Fibroblast of the aortic adventitia (primary cell): ENCODE measurements at regions not wholly inside any gene's neighbourhood (a gene's known extent, or its start where the extent isn't known, plus 50 kb on each side); places are given as distances from the start of the nearest gene placed in this dataset.

Source experiments
- DNase-seq: peaks from one replicate; pipeline ENCODE4 v3.0.0-alpha.2; 2010; ENCODE audit warnings: low read depth
- H3K4me3 ChIP-seq: 2 replicates; pipeline ENCODE4 v1.5.1; 2011; ENCODE audit warnings: low read depth, mild to moderate bottlenecking, control low read depth, low read length, moderate library complexity
- CTCF ChIP-seq: IDR thresholded peaks from 2 replicates; pipeline ENCODE4 v1.5.1; 2011; ENCODE audit warnings: mild to moderate bottlenecking, low read length, control low read depth, inconsistent platforms; ENCODE audit not compliant: insufficient read depth

GRCh38 chr12:13376610-13377373, 180.3 kb downstream of the EMP1 start:
- no peak for TF ChIP-seq CTCF
- H3K4me3 ChIP-seq, result no peak overlapping the region
- DNase-seq, result no peak

- no peak for DNase-seq
- TF ChIP-seq CTCF, result no peak
- no peak overlapping the region for H3K4me3 ChIP-seq
These were observed 179.2 kb downstream of the EMP1 start for GRCh38 chr12:13375583-13376345.

- no peak overlapping the region for H3K4me3 ChIP-seq
- TF ChIP-seq CTCF, result no peak
- no peak for DNase-seq
These were observed 178.3 kb downstream of the EMP1 start for GRCh38 chr12:13374793-13375192.

- H3K4me3 ChIP-seq, result no peak overlapping the region
- no peak for TF ChIP-seq CTCF
- no peak for DNase-seq
These were observed 177.3 kb downstream of the EMP1 start for GRCh38 chr12:13373803-13374202.

GRCh38 chr12:13373131-13373530, 176.6 kb downstream of the EMP1 start:
- no peak overlapping the region for H3K4me3 ChIP-seq
- peak; percentile 26 for DNase-seq
- TF ChIP-seq CTCF, result no peak

GRCh38 chr12:13372386-13372785, 175.9 kb downstream of the EMP1 start:
- no peak for DNase-seq
- no peak for TF ChIP-seq CTCF
- no peak overlapping the region for H3K4me3 ChIP-seq

GRCh38 chr12:13371797-13372196, 175.3 kb downstream of the EMP1 start:
- H3K4me3 ChIP-seq, result no peak overlapping the region
- no peak for TF ChIP-seq CTCF
- DNase-seq, result no peak
